CD4-positive, CD25-positive, alpha-beta regulatory T cell (primary cell): ENCODE measurements at regions not wholly inside any gene's neighbourhood (a gene's known extent, or its start where the extent isn't known, plus 50 kb on each side); places are given as distances from the start of the nearest gene placed in this dataset.

Source experiments
- ATAC-seq, 2 donors: fragments of 150-1000 bp; cut with Tn5 transposase; one replicate each; pipeline ENCODE4 v1.10.0; 2021; ENCODE audit warnings: low read depth in 2 of 2, moderate number of reproducible peaks in 2 of 2, moderate library complexity in 1 of 2
- DNase-seq, 3 donors: peaks; one replicate each; pipeline versions ENCODE4 v3.0.0 to v3.0.0-alpha.2; 2012 to 2022; ENCODE audit warnings: mixed read lengths in 1 of 3
- H3K27ac ChIP-seq: one replicate; pipeline ENCODE4 v1.7.0; 2013; ENCODE audit warnings: mild to moderate bottlenecking, low read length; ENCODE audit not compliant: insufficient read depth, poor library complexity, severe bottlenecking
- H3K27me3 ChIP-seq: one replicate; pipeline ENCODE4 v1.7.0; 2013; ENCODE audit warnings: low read length; ENCODE audit not compliant: control insufficient read depth, insufficient read depth
- H3K36me3 ChIP-seq: one replicate; pipeline ENCODE4 v1.7.0; 2013; ENCODE audit warnings: mild to moderate bottlenecking, low read length, moderate library complexity; ENCODE audit not compliant: control insufficient read depth, insufficient read depth
- H3K4me1 ChIP-seq: 2 replicates; pipeline ENCODE4 v1.7.0; 2013; ENCODE audit warnings: mild to moderate bottlenecking, low read length; ENCODE audit not compliant: insufficient read depth, control insufficient read depth, poor library complexity, severe bottlenecking
- H3K4me3 ChIP-seq: one replicate; pipeline ENCODE4 v1.7.0; 2013; ENCODE audit warnings: low read depth, mild to moderate bottlenecking, low read length, moderate library complexity
- H3K9me3 ChIP-seq, 2 experiments: 1 replicate in 1 of 2; 2 replicates in 1 of 2; pipeline ENCODE4 v1.7.0; 2013; ENCODE audit warnings: low read length in 2 of 2, mild to moderate bottlenecking in 1 of 2, moderate library complexity in 1 of 2; ENCODE audit not compliant: control insufficient read depth in 2 of 2
- H3K27ac Mint-ChIP-seq, 3 donors: one replicate each; pipeline ENCODE4 v1.8.0; 2020 to 2022; ENCODE audit warnings: mild to moderate bottlenecking in 3 of 3, mixed read lengths in 3 of 3, moderate library complexity in 2 of 3
- H3K27me3 Mint-ChIP-seq: one replicate; pipeline ENCODE4 v1.8.0; 2022; ENCODE audit warnings: mild to moderate bottlenecking, mixed read lengths
- H3K36me3 Mint-ChIP-seq: one replicate; pipeline ENCODE4 v1.8.0; 2020; ENCODE audit warnings: mixed read lengths
- H3K4me1 Mint-ChIP-seq, 4 donors: one replicate each; pipeline ENCODE4 v1.8.0; 2020 to 2022; ENCODE audit warnings: mixed read lengths in 4 of 4, mild to moderate bottlenecking in 1 of 4
- H3K4me3 Mint-ChIP-seq, 4 donors: one replicate each; pipeline ENCODE4 v1.8.0; 2020 to 2022; ENCODE audit warnings: mild to moderate bottlenecking in 4 of 4, mixed read lengths in 4 of 4, moderate library complexity in 3 of 4
- H3K9me3 Mint-ChIP-seq, 7 donors: one replicate each; pipeline ENCODE4 v1.8.0; 2020 to 2022; ENCODE audit warnings: mixed read lengths in 7 of 7, mild to moderate bottlenecking in 3 of 7, moderate library complexity in 2 of 7

DNA sequence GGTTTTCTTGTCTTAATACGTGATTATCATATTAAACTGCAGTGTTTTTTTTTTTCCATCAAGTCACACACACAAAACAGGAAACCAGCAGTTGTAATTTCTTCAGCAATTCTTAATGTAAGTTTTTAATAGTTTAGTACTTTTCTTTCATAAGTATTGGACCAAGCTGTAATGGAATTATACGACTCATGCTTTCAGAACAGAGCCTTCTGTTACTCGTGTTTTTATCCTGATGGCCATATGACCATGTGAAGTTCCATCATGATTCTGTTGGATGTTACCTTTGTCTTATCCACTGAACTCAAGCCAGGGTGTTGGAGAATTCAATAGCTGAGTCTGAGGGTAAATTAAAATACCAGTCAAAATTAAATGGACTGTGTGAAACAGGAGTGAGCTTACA lies 72.0 kb upstream of the S1PR1 start:
- peaks cover 3 to 11% (median 9%) of the 10 kb centered on the region in 4 donors for H3K4me1 Mint-ChIP-seq
- no peak overlapping the region for H3K4me3 Mint-ChIP-seq
- DNase-seq (no peak), ATAC-seq (no peak)
- no peaks in the 10 kb centered on the region for H3K27me3 Mint-ChIP-seq
- Histone ChIP-seq H3K36me3 (no peaks in the 10 kb centered on the region), H3K27me3 (no peaks in the 10 kb centered on the region), H3K9me3 (no peaks in the 10 kb centered on the region), H3K27ac (no peak overlapping the region), H3K4me3 (no peak overlapping the region), H3K4me1 (peaks cover 3% of the 10 kb centered on the region)
- no peak overlapping the region for H3K27ac Mint-ChIP-seq
- H3K9me3 Mint-ChIP-seq: no peaks in the 10 kb centered on the region
- H3K36me3 Mint-ChIP-seq: peaks cover 4% of the 10 kb centered on the region

GRCh38 chr1:101162736-101163735 lies 73.8 kb upstream of the S1PR1 start:
- Mint-ChIP-seq H3K4me1 (peaks cover under 1 to 11% (median 8%) of the 10 kb centered on the region in 4 donors), H3K27ac (no peak overlapping the region), H3K4me3 (no peak overlapping the region), H3K9me3 (no peaks in the 10 kb centered on the region), H3K27me3 (no peaks in the 10 kb centered on the region), H3K36me3 (peaks cover 4% of the 10 kb centered on the region)
- no peak overlapping the region for H3K4me3 ChIP-seq
- H3K36me3 ChIP-seq: no peaks in the 10 kb centered on the region
- DNase-seq (no peak), ATAC-seq (no peak)
- no peaks in the 10 kb centered on the region for H3K9me3 ChIP-seq
- H3K27ac ChIP-seq: no peak overlapping the region
- peaks cover 3% of the 10 kb centered on the region for H3K4me1 ChIP-seq
- H3K27me3 ChIP-seq: no peaks in the 10 kb centered on the region

DNA sequence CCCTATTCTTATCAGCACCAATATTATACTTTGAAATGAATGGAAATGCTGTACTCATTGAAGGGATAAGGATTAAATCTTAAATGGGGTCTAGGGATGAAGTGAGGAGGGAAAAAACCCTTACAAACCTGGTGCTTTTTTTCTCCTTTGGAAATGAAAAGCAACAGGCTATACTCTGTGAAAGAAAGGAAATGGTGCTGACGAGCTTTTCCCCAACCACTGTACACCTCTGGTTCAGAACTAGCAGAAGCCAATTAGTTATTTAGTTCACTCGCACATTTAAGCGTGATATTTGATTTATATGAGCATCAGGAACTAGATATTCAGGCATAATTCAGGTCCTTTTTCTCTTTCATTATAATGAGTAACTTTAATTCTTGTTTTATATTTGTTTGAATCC lies 74.5 kb upstream of the S1PR1 start:
- peaks cover 3% of the 10 kb centered on the region for H3K4me1 ChIP-seq
- Mint-ChIP-seq H3K4me3 (no peak overlapping the region), H3K27ac (no peak overlapping the region), H3K9me3 (no peaks in the 10 kb centered on the region), H3K36me3 (peaks cover 4% of the 10 kb centered on the region), H3K4me1 (peaks cover 0 to 5% (median 2%) of the 10 kb centered on the region in 4 donors), H3K27me3 (no peaks in the 10 kb centered on the region)
- DNase-seq (no peak), ATAC-seq (no peak)
- no peaks in the 10 kb centered on the region for H3K36me3 ChIP-seq
- no peaks in the 10 kb centered on the region for H3K9me3 ChIP-seq
- no peak overlapping the region for H3K4me3 ChIP-seq
- no peaks in the 10 kb centered on the region for H3K27me3 ChIP-seq
- no peak overlapping the region for H3K27ac ChIP-seq

DNA sequence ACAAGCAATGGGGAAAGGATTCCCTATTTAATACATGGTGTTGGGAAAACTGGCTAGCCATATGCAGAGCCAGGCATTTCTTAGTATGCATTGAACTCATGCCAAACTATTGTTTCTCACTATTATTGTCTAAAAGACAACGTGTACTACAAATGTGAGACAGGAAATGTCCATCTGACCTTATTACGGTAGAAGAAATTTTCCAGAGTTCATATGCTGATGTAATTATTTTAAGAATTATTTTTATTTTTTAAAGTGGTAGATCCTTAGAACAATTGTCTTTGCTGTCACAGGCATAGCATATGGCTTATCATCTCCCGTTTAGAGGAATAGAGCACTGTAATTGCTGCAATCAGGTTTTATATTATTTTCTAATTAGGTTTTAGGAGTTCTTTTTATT lies 75.2 kb upstream of the S1PR1 start:
- no peaks in the 10 kb centered on the region for H3K27me3 Mint-ChIP-seq
- no peak overlapping the region for H3K27ac Mint-ChIP-seq
- H3K36me3 ChIP-seq: no peaks in the 10 kb centered on the region
- DNase-seq: no peak
- H3K4me1 ChIP-seq: peaks cover 3% of the 10 kb centered on the region
- H3K9me3 Mint-ChIP-seq: no peaks in the 10 kb centered on the region
- no peaks in the 10 kb centered on the region for H3K27me3 ChIP-seq
- no peak for ATAC-seq
- H3K4me3 ChIP-seq: no peak overlapping the region
- no peak overlapping the region for H3K27ac ChIP-seq
- no peaks in the 10 kb centered on the region for H3K9me3 ChIP-seq
- H3K36me3 Mint-ChIP-seq: peaks cover 4% of the 10 kb centered on the region
- H3K4me1 Mint-ChIP-seq: peaks cover 0 to 4% (median 2%) of the 10 kb centered on the region in 4 donors
- no peak overlapping the region for H3K4me3 Mint-ChIP-seq

- H3K27me3 ChIP-seq: no peaks in the 10 kb centered on the region
- no peak overlapping the region for H3K27ac Mint-ChIP-seq
- peaks cover 4% of the 10 kb centered on the region for H3K36me3 Mint-ChIP-seq
- no peak overlapping the region for H3K4me3 Mint-ChIP-seq
- H3K9me3 ChIP-seq: no peaks in the 10 kb centered on the region
- no peaks in the 10 kb centered on the region for H3K9me3 Mint-ChIP-seq
- H3K27ac ChIP-seq: no peak overlapping the region
- no peak overlapping the region for H3K4me3 ChIP-seq
- no peaks in the 10 kb centered on the region for H3K4me1 ChIP-seq
- peaks cover 0 to 2% (median under 1%) of the 10 kb centered on the region in 4 donors for H3K4me1 Mint-ChIP-seq
- H3K27me3 Mint-ChIP-seq: no peaks in the 10 kb centered on the region
- ATAC-seq (no peak), DNase-seq (no peak)
- H3K36me3 ChIP-seq: no peaks in the 10 kb centered on the region
Observed at GRCh38 chr1:101158424-101158823, 78.4 kb upstream of the S1PR1 start.

DNA sequence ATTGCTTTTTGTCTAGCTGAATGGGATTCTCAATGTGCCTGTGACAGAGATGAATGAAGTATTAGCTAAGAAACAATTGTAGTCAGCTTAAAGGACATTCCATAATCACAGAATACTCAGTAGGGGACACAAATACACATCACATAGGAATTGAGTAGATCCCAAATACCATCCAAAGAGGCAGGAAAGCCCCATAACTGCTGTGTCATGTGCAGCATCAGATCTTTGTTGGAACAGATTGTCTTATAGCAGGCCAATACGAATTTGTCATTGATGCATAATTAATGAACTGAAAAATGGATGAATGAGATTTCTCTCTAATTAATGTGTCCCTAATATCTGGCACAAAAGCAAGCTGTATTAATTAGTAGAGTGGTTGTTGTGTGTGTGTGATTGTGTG lies 82.3 kb upstream of the S1PR1 start:
- peaks cover 0 to 10% (median 2%) of the 10 kb centered on the region in 4 donors for H3K4me1 Mint-ChIP-seq
- no peak overlapping the region for H3K27ac Mint-ChIP-seq
- Histone ChIP-seq H3K4me1 (no peaks in the 10 kb centered on the region), H3K9me3 (no peaks in the 10 kb centered on the region), H3K27me3 (no peaks in the 10 kb centered on the region), H3K4me3 (no peak overlapping the region), H3K36me3 (no peaks in the 10 kb centered on the region), H3K27ac (no peak overlapping the region)
- H3K36me3 Mint-ChIP-seq: no peaks in the 10 kb centered on the region
- no peaks in the 10 kb centered on the region for H3K27me3 Mint-ChIP-seq
- no peak overlapping the region for H3K4me3 Mint-ChIP-seq
- ATAC-seq (no peak), DNase-seq (no peak)
- no peaks in the 10 kb centered on the region for H3K9me3 Mint-ChIP-seq

- H3K36me3 Mint-ChIP-seq: no peaks in the 10 kb centered on the region
- H3K9me3 Mint-ChIP-seq: no peaks in the 10 kb centered on the region
- no peaks in the 10 kb centered on the region for H3K27me3 Mint-ChIP-seq
- no peaks in the 10 kb centered on the region for H3K36me3 ChIP-seq
- DNase-seq: no peak
- H3K4me1 Mint-ChIP-seq: peaks cover 0 to 10% (median 2%) of the 10 kb centered on the region in 4 donors
- no peak overlapping the region for H3K27ac ChIP-seq
- no peak for ATAC-seq
- H3K27ac Mint-ChIP-seq: no peak overlapping the region
- H3K27me3 ChIP-seq: no peaks in the 10 kb centered on the region
- H3K9me3 ChIP-seq: no peaks in the 10 kb centered on the region
- H3K4me3 ChIP-seq: no peak overlapping the region
- H3K4me1 ChIP-seq: no peaks in the 10 kb centered on the region
- H3K4me3 Mint-ChIP-seq: no peak overlapping the region
Observed at GRCh38 chr1:101153692-101154091, 83.1 kb upstream of the S1PR1 start.

GRCh38 chr1:101152633-101153032 lies 84.2 kb upstream of the S1PR1 start:
- H3K27ac ChIP-seq: no peak overlapping the region
- DNase-seq (no peak), ATAC-seq (no peak)
- H3K4me1 Mint-ChIP-seq: peaks cover 0 to 10% (median 2%) of the 10 kb centered on the region in 4 donors
- H3K36me3 Mint-ChIP-seq: no peaks in the 10 kb centered on the region
- no peaks in the 10 kb centered on the region for H3K9me3 Mint-ChIP-seq
- H3K27me3 Mint-ChIP-seq: no peaks in the 10 kb centered on the region
- no peaks in the 10 kb centered on the region for H3K4me1 ChIP-seq
- no peak overlapping the region for H3K4me3 Mint-ChIP-seq
- no peaks in the 10 kb centered on the region for H3K9me3 ChIP-seq
- H3K4me3 ChIP-seq: no peak overlapping the region
- no peaks in the 10 kb centered on the region for H3K36me3 ChIP-seq
- H3K27me3 ChIP-seq: no peaks in the 10 kb centered on the region
- peak overlapping the region in 1 of 3 donors; percentile 32 for H3K27ac Mint-ChIP-seq
